A549 (cell line): ENCODE measurements at regions not wholly inside any gene's neighbourhood (a gene's known extent, or its start where the extent isn't known, plus 50 kb on each side); places are given as distances from the start of the nearest gene placed in this dataset.

Source experiments
- ATAC-seq, 2 experiments: fragments of 200-7000 bp in 1 of 2; fragments of >200 bp in 1 of 2; cut with Nextera tagmentation in 1 of 2; cut with Tn5 transposase in 1 of 2; 3 replicates each; pipeline versions ENCODE4 v1.8.0 to v1.9.1; 2018 to 2020; ENCODE audit warnings: mild to moderate bottlenecking in 1 of 2, moderate library complexity in 1 of 2
- CTCF ChIA-PET: fragments of 300-600 bp; sonication (Branson Sonifier 250); formaldehyde crosslinking; extraction: SDS; loops from one replicate; lab custom pipeline; 2021; ENCODE audit warnings: antibody characterized with exemption, inconsistent platforms; lab: Yijun Ruan, JAX
- POLR2A ChIA-PET: fragments of 350-600 bp; formaldehyde crosslinking; extraction: SDS; loops from one replicate; lab custom pipeline; 2021; ENCODE audit warnings: antibody characterized with exemption, inconsistent platforms; lab: Yijun Ruan, JAX
- DNase-seq, 2 experiments: peaks; one replicate each; pipeline versions ENCODE4 v3.0.0 to v3.0.0-alpha.2; 2011 to 2016; ENCODE audit warnings: low read depth in 1 of 2, low spot score in 1 of 2
- FAIRE-seq: peaks from 2 replicates; lab custom pipeline; 2011; peaks lifted over from hg19 to GRCh38; lab: Jason Lieb, UNC
- H3K27ac ChIP-seq, 2 experiments: fragments of >200 bp; sonication (Bioruptor Twin); formaldehyde crosslinking; 3 replicates each; pipeline ENCODE4 v1.5.1; 2016 to 2017
- H3K4me1 ChIP-seq: fragments of >200 bp; sonication (Bioruptor Twin); formaldehyde crosslinking; 3 replicates; pipeline ENCODE4 v1.6.1; 2016
- H3K4me2 ChIP-seq: fragments of >200 bp; sonication (Bioruptor Twin); formaldehyde crosslinking; 3 replicates; pipeline ENCODE4 v1.6.1; 2016
- H3K4me3 ChIP-seq: fragments of >200 bp; sonication (Bioruptor Twin); formaldehyde crosslinking; 3 replicates; pipeline ENCODE4 v1.5.1; 2016
- H3K9me3 ChIP-seq: fragments of >200 bp; sonication (Bioruptor Twin); formaldehyde crosslinking; 3 replicates; pipeline ENCODE4 v1.6.1; 2016
- BCL3 ChIP-seq: fragments of >200 bp; sonication (Bioruptor Twin); formaldehyde crosslinking; IDR thresholded peaks from 3 replicates; pipeline ENCODE4 v1.6.1; 2016
- BHLHE40 ChIP-seq: IDR thresholded peaks from 2 replicates; pipeline ENCODE4 v1.6.1; 2012; ENCODE audit warnings: low read depth, low read length, inconsistent platforms
- CBX2 ChIP-seq: fragments of 200-600 bp; sonication (generic); IDR thresholded peaks from 2 replicates; pipeline ENCODE4 v1.6.1; 2016; ENCODE audit warnings: low read depth, mild to moderate bottlenecking, borderline replicate concordance
- CHD4 ChIP-seq: fragments of 200-600 bp; sonication (generic); IDR thresholded peaks from 2 replicates; pipeline ENCODE4 v1.6.1; 2016; ENCODE audit warnings: antibody characterized with exemption, mild to moderate bottlenecking, borderline replicate concordance
- EHF ChIP-seq: fragments of 250-450 bp; sonication (Bioruptor Pico); IDR thresholded peaks from 2 replicates; pipeline ENCODE4 v1.5.0; 2020; ENCODE audit warnings: mild to moderate bottlenecking
- ELK1 ChIP-seq: fragments of 150-350 bp; IDR thresholded peaks from 2 replicates; pipeline ENCODE4 v1.6.1; 2014; ENCODE audit warnings: low read depth, mild to moderate bottlenecking, low read length
- EP300 ChIP-seq, 2 experiments: fragments of >200 bp; sonication (Bioruptor Twin); formaldehyde crosslinking; IDR thresholded peaks; 2 replicates in 1 of 2; 3 replicates in 1 of 2; pipeline ENCODE4 v1.6.1; 2016 to 2017
- ESRRA ChIP-seq: fragments of 150-350 bp; IDR thresholded peaks from 2 replicates; pipeline ENCODE4 v1.6.1; 2014; ENCODE audit warnings: mild to moderate bottlenecking, low read length, borderline replicate concordance
- FOSL2 ChIP-seq, 2 experiments: fragments of 450-650 bp in 1 of 2; fragments of >200 bp in 1 of 2; sonication (Bioruptor Twin) in 1 of 2; formaldehyde crosslinking; IDR thresholded peaks; 2 replicates each; pipeline versions ENCODE4 v1.5.0 to v1.6.1; 2016 to 2020; ENCODE audit warnings: mild to moderate bottlenecking in 1 of 2, moderate library complexity in 1 of 2
- GATA3 ChIP-seq: IDR thresholded peaks from 2 replicates; pipeline ENCODE4 v1.6.1; 2012; ENCODE audit warnings: borderline replicate concordance
- HES2 ChIP-seq: fragments of >200 bp; sonication (Bioruptor Twin); formaldehyde crosslinking; IDR thresholded peaks from 2 replicates; pipeline ENCODE4 v1.6.1; 2016
- HOXB13 ChIP-seq: fragments of 250-450 bp; sonication (Bioruptor Pico); IDR thresholded peaks from 2 replicates; pipeline ENCODE4 v1.5.0; 2020; ENCODE audit warnings: low read depth, mild to moderate bottlenecking, moderate library complexity
- JUNB ChIP-seq: fragments of >200 bp; sonication (Bioruptor Twin); formaldehyde crosslinking; IDR thresholded peaks from 2 replicates; pipeline ENCODE4 v1.6.1; 2016
- MAZ ChIP-seq: fragments of 150-350 bp; IDR thresholded peaks from 2 replicates; pipeline ENCODE4 v1.6.1; 2014; ENCODE audit warnings: antibody characterized with exemption, low read depth, low read length, borderline replicate concordance
- NFE2L2 ChIP-seq: fragments of 150-350 bp; conservative IDR thresholded peaks from 2 replicates; pipeline ENCODE4 v1.6.1; 2014; ENCODE audit warnings: low read length
- POLR2A ChIP-seq: IDR thresholded peaks from 2 replicates; pipeline ENCODE4 v1.6.1; 2012; ENCODE audit warnings: mild to moderate bottlenecking, low read length
- RARB ChIP-seq: fragments of 250-450 bp; sonication (Bioruptor Pico); IDR thresholded peaks from 2 replicates; pipeline ENCODE4 v1.8.0; 2021; ENCODE audit warnings: mild to moderate bottlenecking, moderate library complexity
- RCOR1 ChIP-seq: fragments of 150-350 bp; IDR thresholded peaks from 2 replicates; pipeline ENCODE4 v1.6.1; 2014; ENCODE audit warnings: antibody characterized with exemption, low read length, low read depth
- RFX5 ChIP-seq: fragments of 450-650 bp; IDR thresholded peaks from 2 replicates; pipeline ENCODE4 v1.7.1; 2014; ENCODE audit warnings: antibody characterized with exemption, mild to moderate bottlenecking, moderate library complexity
- SMC3 ChIP-seq: fragments of >200 bp; sonication (Bioruptor Twin); formaldehyde crosslinking; IDR thresholded peaks from 3 replicates; pipeline ENCODE4 v1.6.1; 2018; ENCODE audit warnings: inconsistent platforms
- WGBS: methylation state at CpG from one replicate; pipeline ENCODE4 v1.1.6; 2017; ENCODE audit errors: missing lambda C conversion rate; 5-methylcytosine and 5-hydroxymethylcytosine counted together
- TF ChIP-seq, protein P1 (sequence below): IDR thresholded peaks from 2 replicates; pipeline ENCODE4 v1.6.1; 2012
- TF ChIP-seq, protein P2 (sequence below): fragments of 200-600 bp; sonication (generic); IDR thresholded peaks from 2 replicates; pipeline ENCODE4 v1.6.1; 2016; ENCODE audit warnings: antibody characterized with exemption, mild to moderate bottlenecking, moderate library complexity

GRCh38 chr5:88396751-88397281 lies 128.2 kb upstream of the TMEM161B start:
- ChIA-PET CTCF (no interaction called here), POLR2A (no interaction called here)
- H3K4me1 ChIP-seq: no peaks in the 10 kb centered on the region
- ATAC-seq: no peak
- no peaks in the 10 kb centered on the region for H3K9me3 ChIP-seq
- H3K4me2 ChIP-seq: no peak overlapping the region
- TF ChIP-seq BCL3 (no peak), EP300 (IDR thresholded peaks at IDR 0.05) (no peak), NFE2L2 (no peak)
- DNase-seq: no peak
- no peak overlapping the region for H3K27ac ChIP-seq
- 46% methylated on average over 7 of the region's 7 CpGs for WGBS
- no peak overlapping the region for H3K4me3 ChIP-seq
- FAIRE-seq: no peak

DNA sequence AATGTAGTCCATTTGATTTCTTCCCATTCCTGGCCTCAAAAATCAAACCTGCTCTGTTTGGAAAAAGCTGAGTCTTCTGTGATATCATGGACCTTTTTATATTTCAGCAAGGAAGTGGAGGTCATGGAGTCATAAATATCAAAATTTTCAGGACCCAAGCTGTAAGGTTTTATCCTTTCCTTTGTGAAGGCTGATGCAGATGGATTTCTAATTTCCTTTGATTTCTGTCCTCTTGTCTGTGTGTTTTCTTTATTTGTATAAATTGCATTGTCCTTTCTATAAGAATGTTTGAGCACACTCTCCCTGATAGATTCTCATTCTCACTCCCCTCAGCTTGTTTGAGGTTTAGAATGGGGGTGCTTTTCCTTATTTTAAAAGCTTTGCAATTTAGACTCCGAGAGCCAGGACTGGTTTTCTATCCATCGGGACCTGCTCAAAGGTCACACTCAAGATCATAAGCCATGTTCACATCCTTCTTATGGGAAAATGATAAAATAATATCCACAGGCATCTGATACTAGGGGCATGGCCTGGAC lies 127.4 kb upstream of the TMEM161B start:
- TF ChIP-seq ELK1 (no peak), SMC3 (no peak), HES2 (no peak), MAZ (no peak)

GRCh38 chr5:88395264-88395663 lies 126.6 kb upstream of the TMEM161B start:
- Histone ChIP-seq H3K4me2 (no peak overlapping the region), H3K4me1 (no peaks in the 10 kb centered on the region), H3K4me3 (no peak overlapping the region), H3K9me3 (no peaks in the 10 kb centered on the region), H3K27ac (no peak overlapping the region)
- DNase-seq: no peak
- no peak for ATAC-seq
- no peak for FAIRE-seq
- POLR2A ChIA-PET: no interaction called here
- TF ChIP-seq RCOR1 (no peak), CHD4 (no peak), EHF (CRISPR knock-in tag) (no peak), HOXB13 (CRISPR knock-in tag) (no peak), MAZ (no peak), RFX5 (no peak), GATA3 (no peak), JUNB (no peak), RARB (CRISPR knock-in tag) (no peak), SMC3 (no peak), POLR2A (no peak), FOSL2 (IDR thresholded peaks at IDR 0.05) (no peak), FOSL2 (CRISPR knock-in tag; IDR thresholded peaks at IDR 0.05) (no peak), CBX2 (no peak), BHLHE40 (no peak), ESRRA (no peak)
- TF ChIP-seq, protein P1, sequence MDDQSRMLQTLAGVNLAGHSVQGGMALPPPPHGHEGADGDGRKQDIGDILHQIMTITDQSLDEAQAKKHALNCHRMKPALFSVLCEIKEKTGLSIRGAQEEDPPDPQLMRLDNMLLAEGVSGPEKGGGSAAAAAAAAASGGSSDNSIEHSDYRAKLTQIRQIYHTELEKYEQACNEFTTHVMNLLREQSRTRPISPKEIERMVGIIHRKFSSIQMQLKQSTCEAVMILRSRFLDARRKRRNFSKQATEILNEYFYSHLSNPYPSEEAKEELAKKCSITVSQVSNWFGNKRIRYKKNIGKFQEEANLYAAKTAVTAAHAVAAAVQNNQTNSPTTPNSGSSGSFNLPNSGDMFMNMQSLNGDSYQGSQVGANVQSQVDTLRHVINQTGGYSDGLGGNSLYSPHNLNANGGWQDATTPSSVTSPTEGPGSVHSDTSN: no peak
- TF ChIP-seq, protein P2, sequence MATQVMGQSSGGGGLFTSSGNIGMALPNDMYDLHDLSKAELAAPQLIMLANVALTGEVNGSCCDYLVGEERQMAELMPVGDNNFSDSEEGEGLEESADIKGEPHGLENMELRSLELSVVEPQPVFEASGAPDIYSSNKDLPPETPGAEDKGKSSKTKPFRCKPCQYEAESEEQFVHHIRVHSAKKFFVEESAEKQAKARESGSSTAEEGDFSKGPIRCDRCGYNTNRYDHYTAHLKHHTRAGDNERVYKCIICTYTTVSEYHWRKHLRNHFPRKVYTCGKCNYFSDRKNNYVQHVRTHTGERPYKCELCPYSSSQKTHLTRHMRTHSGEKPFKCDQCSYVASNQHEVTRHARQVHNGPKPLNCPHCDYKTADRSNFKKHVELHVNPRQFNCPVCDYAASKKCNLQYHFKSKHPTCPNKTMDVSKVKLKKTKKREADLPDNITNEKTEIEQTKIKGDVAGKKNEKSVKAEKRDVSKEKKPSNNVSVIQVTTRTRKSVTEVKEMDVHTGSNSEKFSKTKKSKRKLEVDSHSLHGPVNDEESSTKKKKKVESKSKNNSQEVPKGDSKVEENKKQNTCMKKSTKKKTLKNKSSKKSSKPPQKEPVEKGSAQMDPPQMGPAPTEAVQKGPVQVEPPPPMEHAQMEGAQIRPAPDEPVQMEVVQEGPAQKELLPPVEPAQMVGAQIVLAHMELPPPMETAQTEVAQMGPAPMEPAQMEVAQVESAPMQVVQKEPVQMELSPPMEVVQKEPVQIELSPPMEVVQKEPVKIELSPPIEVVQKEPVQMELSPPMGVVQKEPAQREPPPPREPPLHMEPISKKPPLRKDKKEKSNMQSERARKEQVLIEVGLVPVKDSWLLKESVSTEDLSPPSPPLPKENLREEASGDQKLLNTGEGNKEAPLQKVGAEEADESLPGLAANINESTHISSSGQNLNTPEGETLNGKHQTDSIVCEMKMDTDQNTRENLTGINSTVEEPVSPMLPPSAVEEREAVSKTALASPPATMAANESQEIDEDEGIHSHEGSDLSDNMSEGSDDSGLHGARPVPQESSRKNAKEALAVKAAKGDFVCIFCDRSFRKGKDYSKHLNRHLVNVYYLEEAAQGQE: no peak
- CTCF ChIA-PET: no interaction called here
- 59% methylated on average over 4 of the region's 4 CpGs for WGBS

More for the DNA sequence above, 127.4 kb upstream of the TMEM161B start:
- POLR2A ChIA-PET: no interaction called here
- 67% methylated on average over 2 of the region's 2 CpGs for WGBS
- FAIRE-seq (no peak), ATAC-seq (no peak), DNase-seq (no peak)
- Histone ChIP-seq H3K4me2 (no peak overlapping the region), H3K27ac (no peak overlapping the region), H3K4me1 (no peaks in the 10 kb centered on the region), H3K9me3 (no peaks in the 10 kb centered on the region), H3K4me3 (no peak overlapping the region)
- CTCF ChIA-PET: no interaction called here
